ENCODE measurements at regions not wholly inside any gene's neighbourhood (a gene's known extent, or its start where the extent isn't known, plus 50 kb on each side); places are given as distances from the start of the nearest gene placed in this dataset.

DNA sequence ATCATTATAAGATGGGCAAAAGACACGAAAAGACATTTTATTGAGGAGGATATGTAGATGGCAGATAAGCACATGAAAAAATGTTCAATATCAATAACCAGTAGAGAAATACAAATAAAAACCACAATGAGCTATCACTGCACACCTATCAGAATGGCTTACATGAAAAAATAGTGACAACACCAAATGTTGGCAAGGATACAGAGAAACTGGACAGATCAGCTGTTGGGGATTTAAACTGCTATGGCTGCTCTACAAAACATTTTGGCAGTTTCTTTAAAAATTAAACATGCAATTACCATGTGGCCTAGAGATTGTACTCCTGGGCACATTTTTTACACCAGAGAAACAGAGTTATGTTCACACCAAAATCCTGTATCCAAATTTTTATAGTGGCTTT lies 172.7 kb upstream of the TENT5A start:
- TF ChIP-seq, protein P1, sequence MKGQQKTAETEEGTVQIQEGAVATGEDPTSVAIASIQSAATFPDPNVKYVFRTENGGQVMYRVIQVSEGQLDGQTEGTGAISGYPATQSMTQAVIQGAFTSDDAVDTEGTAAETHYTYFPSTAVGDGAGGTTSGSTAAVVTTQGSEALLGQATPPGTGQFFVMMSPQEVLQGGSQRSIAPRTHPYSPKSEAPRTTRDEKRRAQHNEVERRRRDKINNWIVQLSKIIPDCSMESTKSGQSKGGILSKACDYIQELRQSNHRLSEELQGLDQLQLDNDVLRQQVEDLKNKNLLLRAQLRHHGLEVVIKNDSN (IDR thresholded peaks at IDR 0.05): no peak
- TF ChIP-seq TEAD4 (IDR thresholded peaks at IDR 0.05) (no peak), TCF12 (IDR thresholded peaks at IDR 0.05; ENCODE audit: low read depth) (no peak), RAD21 (IDR thresholded peaks at IDR 0.05; ENCODE audit: low read depth) (no peak), CEBPB (IDR thresholded peaks at IDR 0.05) (no peak), MAX (IDR thresholded peaks at IDR 0.05) (no peak), YY1 (IDR thresholded peaks at IDR 0.05; ENCODE audit: low read depth) (no peak), CREB1 (IDR thresholded peaks at IDR 0.05; ENCODE audit: low read depth) (no peak), TAF1 (IDR thresholded peaks at IDR 0.05; ENCODE audit: low read depth) (no peak), FOXM1 (IDR thresholded peaks at IDR 0.05; ENCODE audit: borderline replicate concordance, low read depth) (no peak), EP300 (IDR thresholded peaks at IDR 0.05; ENCODE audit: borderline replicate concordance) (no peak), NFIC (IDR thresholded peaks at IDR 0.05) (no peak), ZBTB7A (IDR thresholded peaks at IDR 0.05; ENCODE audit: low read depth) (no peak), EGR1 (IDR thresholded peaks at IDR 0.05) (no peak)
- TF ChIP-seq, protein P2, sequence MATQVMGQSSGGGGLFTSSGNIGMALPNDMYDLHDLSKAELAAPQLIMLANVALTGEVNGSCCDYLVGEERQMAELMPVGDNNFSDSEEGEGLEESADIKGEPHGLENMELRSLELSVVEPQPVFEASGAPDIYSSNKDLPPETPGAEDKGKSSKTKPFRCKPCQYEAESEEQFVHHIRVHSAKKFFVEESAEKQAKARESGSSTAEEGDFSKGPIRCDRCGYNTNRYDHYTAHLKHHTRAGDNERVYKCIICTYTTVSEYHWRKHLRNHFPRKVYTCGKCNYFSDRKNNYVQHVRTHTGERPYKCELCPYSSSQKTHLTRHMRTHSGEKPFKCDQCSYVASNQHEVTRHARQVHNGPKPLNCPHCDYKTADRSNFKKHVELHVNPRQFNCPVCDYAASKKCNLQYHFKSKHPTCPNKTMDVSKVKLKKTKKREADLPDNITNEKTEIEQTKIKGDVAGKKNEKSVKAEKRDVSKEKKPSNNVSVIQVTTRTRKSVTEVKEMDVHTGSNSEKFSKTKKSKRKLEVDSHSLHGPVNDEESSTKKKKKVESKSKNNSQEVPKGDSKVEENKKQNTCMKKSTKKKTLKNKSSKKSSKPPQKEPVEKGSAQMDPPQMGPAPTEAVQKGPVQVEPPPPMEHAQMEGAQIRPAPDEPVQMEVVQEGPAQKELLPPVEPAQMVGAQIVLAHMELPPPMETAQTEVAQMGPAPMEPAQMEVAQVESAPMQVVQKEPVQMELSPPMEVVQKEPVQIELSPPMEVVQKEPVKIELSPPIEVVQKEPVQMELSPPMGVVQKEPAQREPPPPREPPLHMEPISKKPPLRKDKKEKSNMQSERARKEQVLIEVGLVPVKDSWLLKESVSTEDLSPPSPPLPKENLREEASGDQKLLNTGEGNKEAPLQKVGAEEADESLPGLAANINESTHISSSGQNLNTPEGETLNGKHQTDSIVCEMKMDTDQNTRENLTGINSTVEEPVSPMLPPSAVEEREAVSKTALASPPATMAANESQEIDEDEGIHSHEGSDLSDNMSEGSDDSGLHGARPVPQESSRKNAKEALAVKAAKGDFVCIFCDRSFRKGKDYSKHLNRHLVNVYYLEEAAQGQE (IDR thresholded peaks at IDR 0.05; ENCODE audit: low read depth): no peak

DNA sequence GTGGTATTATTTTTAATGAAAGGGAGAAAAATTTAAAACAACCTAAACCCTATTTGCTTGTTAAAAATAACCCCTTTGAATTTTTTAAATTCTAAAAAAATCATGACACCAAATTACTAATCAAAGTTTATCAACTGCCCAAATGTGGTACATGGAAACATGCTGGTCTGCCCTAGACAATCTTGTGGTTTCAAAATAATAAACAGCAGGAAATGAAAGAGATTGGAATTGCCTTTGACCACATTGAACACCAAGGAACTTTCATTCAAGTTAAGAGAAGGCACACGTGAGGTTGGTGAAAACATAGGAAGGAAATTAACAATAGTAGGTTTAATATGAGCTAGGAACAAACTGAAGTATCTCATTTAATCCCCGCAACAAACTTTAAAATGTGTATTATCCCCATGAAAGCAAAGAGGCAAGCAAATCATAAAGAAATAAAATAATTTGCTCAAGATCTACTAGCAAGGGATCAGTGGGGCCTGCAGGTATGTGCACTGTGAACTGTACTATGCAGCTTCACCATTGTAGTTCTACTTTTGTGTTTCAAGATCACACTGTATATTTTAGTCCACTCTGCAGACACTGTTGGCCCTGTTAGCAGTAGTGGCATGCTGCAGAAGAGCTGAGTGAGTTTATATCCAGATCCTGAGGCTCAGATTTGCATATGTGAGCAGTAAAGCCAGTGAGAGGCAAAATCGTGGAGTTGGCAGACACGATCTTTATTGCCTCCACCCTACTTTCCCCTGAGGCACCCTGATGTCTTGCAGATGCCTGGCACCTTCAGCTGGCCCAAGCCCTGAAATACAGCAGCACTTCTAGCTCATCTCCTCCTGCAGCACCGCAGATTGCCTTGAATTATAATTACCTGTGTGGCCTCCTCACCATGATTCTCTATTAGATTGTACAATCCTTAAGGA lies 157.8 kb upstream of the TENT5A start:
- TF ChIP-seq, protein P2 (IDR thresholded peaks at IDR 0.05; ENCODE audit: low read depth): no peak

GRCh38 chr6:81909162-81909561 lies 156.7 kb upstream of the TENT5A start:
- no peak for TF ChIP-seq ZBTB7A (IDR thresholded peaks at IDR 0.05; ENCODE audit: low read depth)

DNA sequence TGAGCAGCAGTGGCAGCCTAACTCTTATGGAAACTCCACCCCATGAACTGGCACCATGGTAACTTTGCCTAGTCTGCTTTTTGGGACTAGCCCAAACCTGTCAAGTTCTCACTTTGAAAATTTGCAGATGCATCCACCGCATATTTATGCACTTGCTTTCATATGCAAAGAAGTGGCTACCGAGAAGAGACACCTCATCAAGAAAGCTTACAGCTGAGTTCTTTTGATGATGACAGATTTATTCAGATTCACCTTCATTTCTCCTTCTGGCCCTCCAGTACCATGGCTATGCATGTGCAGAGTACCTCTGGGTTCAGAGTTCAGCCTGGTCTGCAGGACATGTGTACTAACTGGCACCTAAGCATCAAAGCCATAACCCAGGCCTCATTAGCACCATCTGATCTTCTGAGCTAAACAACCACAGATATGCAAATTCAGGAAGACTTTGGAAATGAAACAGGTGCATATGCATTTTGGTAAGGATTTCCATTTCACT lies 154.3 kb upstream of the TENT5A start:
- no peak for TF ChIP-seq MAX (IDR thresholded peaks at IDR 0.05)

GRCh38 chr6:81906041-81906440 lies 153.6 kb upstream of the TENT5A start:
- TF ChIP-seq, protein P1 (IDR thresholded peaks at IDR 0.05): no peak
- TF ChIP-seq ZBTB7A (IDR thresholded peaks at IDR 0.05; ENCODE audit: low read depth) (no peak), EGR1 (IDR thresholded peaks at IDR 0.05) (no peak)

DNA sequence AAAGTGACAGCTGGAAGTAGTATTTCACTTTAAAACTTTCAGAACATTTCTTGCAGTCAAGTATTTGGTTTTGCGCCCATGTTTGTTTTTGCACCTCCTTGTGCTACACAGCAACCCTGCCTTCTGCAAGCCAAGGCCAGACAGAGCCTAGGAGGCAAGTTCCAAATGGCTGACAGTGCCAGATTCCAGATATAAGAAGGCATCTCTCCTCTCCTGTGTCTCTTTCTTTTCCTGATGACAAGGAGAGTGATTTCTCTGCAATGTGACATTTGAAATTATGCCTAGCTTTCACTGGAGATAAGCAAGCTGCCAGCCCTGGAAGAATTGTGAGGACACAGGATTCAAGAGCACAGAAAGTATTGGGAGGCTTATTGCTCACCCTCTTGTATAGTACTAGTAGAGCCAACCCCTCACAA lies 149.1 kb upstream of the TENT5A start:
- TF ChIP-seq EGR1 (IDR thresholded peaks at IDR 0.05) (no peak), MAX (IDR thresholded peaks at IDR 0.05) (no peak), TEAD4 (IDR thresholded peaks at IDR 0.05) (no peak), CEBPB (IDR thresholded peaks at IDR 0.05) (no peak), TCF12 (IDR thresholded peaks at IDR 0.05; ENCODE audit: low read depth) (no peak), TAF1 (IDR thresholded peaks at IDR 0.05; ENCODE audit: low read depth) (no peak), ZBTB7A (IDR thresholded peaks at IDR 0.05; ENCODE audit: low read depth) (no peak), NFIC (IDR thresholded peaks at IDR 0.05) (no peak), YY1 (IDR thresholded peaks at IDR 0.05; ENCODE audit: low read depth) (no peak)
- TF ChIP-seq, protein P1 (IDR thresholded peaks at IDR 0.05): no peak
